MM.1S (cell line): ENCODE measurements at regions not wholly inside any gene's neighbourhood (a gene's known extent, or its start where the extent isn't known, plus 50 kb on each side); places are given as distances from the start of the nearest gene placed in this dataset.

Source experiments
- CTCF ChIP-seq: fragments of 300-600 bp; sonication (generic); IDR thresholded peaks from 2 replicates; pipeline ENCODE4 v1.5.1; 2016; ENCODE audit warnings: antibody characterized with exemption, low read length, mixed read lengths
- EZH2 ChIP-seq: fragments of 300-600 bp; sonication (generic); optimal IDR thresholded peaks from 2 replicates; pipeline ENCODE3; 2017; ENCODE audit warnings: low read depth, mild to moderate bottlenecking, antibody characterized with exemption, low read length, mixed read lengths
- EZH2phosphoT487 ChIP-seq: fragments of 300-600 bp; sonication (generic); IDR thresholded peaks from 2 replicates; pipeline ENCODE4 v1.6.1; 2018; ENCODE audit warnings: antibody characterized with exemption, low read length

GRCh38 chr6:95725344-95725743, 148.0 kb downstream of the MANEA start:
- TF ChIP-seq CTCF (no peak), EZH2 (no peak), EZH2phosphoT487 (no peak)
